NAMALWA (cell line): ENCODE measurements at regions not wholly inside any gene's neighbourhood (a gene's known extent, or its start where the extent isn't known, plus 50 kb on each side); places are given as distances from the start of the nearest gene placed in this dataset.

ENCODE experiments used
- DNase-seq: peaks from one replicate; pipeline ENCODE4 v3.0.0-alpha.2; 2015; ENCODE audit warnings: low spot score

DNA sequence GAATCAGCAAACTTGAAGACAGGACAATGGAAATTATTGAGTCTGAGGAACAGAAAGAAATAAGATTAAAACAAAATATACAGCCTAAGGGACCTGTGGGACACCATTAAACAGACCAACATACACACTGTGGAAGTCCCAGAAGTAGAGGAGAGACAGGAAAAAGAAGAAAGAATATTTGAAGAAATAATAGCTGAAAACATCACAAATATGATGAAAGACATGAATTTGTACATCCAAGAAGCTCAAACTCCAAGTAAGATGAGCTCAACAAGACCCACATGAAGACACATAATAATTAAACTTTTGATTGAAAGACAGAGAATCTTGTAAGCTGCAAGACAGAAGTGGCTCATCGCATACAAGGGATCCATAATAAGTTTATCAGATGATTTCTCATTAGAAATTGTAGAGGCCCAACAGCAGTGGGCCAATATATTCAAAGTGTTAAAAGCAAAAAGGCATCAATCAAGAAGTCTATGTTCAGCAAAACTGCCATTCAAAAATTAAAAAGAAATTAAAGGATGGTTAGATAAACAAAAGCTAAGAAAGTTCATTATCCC, 311.3 kb upstream of the ADGRL2 start:
- DNase-seq = no peak

DNA sequence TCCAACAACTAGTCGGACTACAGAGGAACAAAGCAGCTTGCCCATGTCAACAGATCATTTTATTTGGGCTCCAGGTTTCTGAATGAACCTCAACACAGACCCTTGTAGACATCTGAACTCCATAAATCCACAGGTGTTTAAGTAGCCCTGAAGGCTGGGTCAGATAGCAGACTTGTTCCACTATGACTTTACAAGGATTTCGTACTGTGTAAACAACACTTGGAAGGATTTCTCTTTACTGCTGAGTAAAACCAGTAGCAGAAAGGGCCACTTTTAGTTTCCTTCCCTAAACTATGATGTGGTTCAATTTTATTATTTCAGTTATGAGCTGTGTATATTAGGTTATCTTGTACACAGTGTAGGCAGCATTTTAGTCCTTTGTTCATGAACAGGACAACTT, 316.4 kb upstream of the ADGRL2 start:
- DNase-seq = no peak

DNA sequence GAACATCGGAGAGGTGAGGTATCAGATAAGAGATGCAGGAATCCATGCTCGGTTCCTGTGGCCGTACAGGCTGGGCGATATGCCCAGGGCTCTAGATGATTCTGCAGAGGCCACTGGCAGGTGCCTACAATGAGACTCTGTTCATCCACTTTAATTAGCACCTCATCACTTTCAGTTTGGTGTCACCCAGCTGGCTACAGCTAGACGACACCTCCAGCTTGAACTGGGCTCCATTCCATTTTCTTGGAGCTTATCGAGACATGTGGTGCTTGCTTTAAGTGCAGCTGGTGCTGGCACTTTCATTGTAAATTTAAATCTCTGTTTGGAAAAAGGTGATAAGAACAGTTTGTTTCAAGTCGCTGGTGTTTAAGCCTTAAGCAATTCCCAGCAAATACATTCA, 322.5 kb upstream of the ADGRL2 start:
- DNase-seq = no peak

DNA sequence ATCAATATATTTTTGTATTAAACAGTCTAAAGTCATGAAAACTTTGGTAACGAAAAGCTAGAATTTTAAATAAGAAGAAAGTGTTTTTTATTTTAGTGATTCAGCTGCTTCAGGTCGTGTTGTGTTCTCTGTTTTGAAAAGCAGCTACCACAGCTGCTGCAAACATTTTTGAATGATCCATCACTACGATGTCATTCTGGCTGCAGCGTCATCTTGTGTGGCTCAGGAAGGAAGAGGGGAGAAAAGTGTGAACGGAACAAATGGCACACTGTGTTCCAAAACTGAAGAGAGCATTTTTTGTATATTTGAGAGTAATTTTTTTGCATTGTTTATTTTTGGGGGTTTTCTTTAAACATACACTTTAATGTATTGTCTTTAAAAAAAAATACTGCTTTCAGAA, 323.0 kb upstream of the ADGRL2 start:
- no peak for DNase-seq

DNA sequence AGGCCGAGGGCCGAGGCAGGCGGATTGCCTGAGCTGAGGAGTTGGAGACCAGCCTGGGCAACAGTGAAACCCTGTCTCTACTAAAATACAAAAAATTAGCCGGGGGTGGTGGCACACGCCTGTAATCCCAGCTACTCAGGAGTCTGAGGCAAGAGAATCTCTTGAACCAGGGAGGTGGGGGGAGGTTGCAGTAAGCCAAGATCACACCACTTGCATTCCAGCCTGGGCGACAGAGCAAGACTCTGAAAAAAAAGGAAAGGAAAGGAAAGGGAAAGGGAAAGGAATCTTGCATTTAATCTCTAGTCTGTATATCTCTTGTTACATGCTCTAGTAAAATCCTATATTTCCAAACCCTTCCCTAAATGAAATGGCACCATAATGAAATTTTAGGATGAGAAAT, 328.3 kb upstream of the ADGRL2 start:
- no peak for DNase-seq

DNA sequence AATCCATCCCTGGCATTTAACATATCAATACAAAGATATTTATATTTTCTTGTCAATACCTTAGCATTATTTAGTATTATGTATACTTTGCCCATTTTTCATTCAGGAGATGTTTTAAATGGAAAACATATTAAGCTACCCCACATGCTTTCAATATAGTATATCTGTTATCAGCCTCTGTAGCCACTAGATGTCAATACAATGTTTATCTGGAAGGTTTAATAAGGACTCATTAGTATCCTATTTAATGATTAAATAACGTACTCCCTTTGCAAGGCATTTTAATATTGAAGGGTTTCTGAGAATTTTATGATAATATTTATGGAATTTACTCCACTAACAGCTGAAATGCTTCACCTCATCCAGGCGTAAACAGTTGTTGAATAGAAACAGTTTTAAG, 329.5 kb upstream of the ADGRL2 start:
- no peak for DNase-seq

DNA sequence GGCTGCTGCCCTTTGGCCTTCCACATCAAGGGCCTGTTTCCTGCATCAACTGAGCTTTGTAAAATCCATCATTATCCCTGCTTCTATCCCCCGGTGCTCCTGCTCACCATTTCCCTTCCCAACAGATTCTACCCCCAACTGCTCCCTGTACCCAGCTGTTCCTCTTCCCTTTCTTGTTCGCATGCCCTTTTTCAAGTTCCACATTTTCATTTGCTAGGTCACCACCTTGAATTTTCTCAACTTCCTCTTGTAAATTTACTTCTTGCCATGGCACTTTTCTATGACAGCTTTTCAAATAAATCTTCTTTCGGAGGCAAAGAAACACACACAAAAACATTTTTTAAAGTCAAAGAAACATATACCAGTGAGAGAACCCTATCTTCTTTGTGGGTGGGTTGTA, 330.5 kb upstream of the ADGRL2 start:
- DNase-seq = no peak

DNA sequence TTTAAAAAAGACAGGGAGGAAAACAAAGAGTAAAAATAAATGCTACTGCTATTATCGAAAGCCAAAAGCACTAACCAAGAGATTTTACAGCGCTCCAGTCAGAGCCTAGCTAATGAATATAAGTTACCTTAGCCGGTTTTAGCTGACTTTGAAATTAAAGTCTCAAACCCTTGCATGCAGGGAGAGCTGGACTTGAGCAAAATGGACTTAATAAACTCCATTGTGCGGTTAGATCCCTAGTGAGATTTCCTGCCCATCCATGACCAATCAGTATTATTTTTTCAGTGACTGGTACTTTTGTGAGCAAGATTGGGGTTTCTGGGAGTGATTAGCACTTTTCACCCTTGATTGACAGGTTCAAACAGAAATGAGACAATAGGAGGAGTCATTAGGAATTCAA, 333.4 kb upstream of the ADGRL2 start:
- DNase-seq = no peak

DNA sequence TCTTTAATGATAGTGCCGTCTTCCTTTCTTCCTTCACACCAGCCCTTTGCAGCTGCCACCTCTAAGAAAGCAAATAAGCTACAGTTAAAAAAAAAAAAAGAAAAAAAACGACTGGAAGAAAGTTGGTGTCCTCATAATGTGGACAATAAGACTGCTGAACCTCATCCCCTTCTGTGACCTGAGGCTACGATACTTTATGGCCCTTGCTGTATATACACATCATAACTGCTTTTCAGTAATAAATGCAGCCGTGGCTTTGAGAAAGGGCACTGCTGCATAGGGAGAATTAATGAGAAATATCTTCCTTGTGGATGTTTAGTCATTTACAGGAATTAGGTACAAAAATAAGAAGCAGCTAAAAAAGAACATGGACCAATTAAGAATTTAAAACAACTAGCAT, 333.8 kb upstream of the ADGRL2 start:
- no peak for DNase-seq

DNA sequence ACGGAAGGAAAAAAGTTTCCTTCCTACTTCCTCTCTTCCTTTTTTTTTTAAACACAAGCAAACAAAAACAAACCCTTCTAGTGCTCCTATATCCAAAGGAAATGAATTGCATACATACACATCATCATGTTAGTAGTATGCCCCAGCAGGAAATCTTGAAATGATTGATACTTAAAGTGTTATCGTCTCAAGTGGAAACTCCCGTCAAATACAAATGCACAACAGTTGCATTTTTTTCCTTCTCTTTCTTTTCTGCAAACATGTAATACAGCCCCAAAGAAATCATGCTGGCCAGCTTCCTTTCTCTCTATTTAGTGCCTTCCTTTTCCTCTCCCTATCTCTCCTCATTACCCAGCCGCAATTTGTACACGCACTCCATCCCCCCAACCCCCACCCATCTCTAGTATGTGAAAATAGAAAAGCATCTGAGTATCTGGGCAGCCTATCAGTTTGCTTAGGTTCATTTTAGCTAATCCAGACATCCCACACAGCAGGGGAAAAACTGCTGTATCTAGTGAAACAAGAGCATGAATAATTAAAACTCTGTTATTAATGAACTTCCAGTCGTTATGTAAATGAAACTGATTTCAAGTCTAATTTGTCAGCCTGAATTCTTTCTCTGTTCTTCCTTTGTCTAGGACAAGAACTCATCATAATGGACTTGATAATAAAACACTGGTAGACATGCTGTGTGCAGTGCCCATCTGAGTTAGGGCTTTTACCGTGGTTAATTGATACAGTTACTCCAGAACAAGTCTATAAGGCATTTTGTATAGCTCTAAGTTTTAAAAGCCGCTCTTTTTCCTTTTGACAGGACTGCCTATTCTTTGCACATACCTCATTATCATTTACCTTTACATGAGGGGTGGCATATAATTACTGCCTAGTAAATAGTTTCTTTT, 336.5 kb upstream of the ADGRL2 start:
- DNase-seq = no peak

DNA sequence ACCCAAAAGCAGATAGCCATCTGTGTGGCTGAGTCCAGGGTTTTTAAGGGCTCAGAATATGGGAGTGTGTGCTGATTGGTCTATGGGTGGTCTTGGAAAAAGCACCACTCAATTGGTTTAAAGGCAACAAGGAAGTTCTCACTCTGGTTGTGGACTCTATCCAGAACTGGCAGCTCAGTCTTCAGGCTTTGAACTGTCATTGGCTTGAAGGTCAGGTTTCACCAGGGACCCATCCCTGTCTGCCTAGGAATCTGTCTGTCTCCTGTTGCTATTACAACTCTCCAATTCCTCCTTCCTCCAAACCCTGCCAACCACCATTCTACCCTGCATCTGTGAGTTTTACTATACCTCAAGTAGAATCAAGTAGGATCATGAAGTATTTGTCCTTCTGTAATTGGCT, 341.7 kb upstream of the ADGRL2 start:
- DNase-seq = no peak

DNA sequence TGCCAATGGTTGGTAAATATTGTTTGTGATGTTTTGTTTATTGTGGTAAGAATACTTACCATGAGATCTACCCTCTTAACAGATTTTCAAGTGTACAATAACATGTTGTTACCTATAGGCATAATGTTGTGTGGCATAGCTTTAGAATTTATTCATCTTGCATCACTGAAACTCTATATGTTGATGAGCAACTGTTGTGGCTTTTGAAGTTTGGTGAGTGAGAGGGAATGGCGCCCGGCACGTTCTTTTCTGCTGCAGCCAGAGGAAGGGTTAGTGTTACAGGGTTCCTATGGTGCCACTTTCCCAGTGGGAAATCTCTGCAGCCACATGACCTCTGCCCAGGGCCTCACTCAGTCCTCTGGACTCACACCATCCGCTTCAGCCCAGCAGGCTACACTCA, 342.5 kb upstream of the ADGRL2 start:
- DNase-seq = no peak

DNA sequence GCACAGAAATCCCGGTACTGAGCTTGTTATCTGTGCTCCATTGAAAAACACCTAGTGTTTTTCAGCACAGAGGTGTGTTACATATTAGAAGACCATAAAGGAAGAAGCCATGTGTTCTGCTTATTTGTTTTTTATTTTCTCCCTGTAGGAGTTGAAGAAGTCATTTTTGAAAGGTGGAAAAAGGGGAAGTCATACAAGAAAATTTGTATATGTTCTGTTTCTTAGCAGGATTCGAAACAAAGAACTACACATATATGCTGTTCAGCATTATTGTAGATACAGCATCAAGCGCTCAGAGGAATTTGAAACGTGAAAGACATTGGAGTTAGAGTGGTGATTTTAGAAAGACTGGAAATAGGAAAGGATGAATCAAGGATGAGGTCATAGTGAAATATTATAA, 345.3 kb upstream of the ADGRL2 start:
- no peak for DNase-seq

DNA sequence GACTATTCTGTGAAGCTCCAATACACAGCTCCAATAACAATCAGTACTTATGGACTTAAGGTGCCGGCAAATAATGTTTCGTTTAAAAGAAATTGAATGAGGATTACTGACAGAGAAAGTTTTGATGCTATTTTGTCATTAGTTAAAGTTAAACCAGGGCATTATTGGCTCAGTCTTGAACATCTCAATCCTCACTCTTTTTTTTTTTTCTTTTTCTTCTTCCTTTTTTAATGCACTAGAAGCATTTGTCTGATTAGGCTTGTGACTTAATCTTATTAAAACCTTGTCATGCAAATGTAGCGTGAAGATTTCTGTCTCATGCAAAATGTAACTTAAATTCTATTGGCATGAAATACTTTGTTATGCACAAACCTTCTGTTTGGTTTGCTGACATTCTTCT, 346.8 kb upstream of the ADGRL2 start:
- DNase-seq = no peak

DNA sequence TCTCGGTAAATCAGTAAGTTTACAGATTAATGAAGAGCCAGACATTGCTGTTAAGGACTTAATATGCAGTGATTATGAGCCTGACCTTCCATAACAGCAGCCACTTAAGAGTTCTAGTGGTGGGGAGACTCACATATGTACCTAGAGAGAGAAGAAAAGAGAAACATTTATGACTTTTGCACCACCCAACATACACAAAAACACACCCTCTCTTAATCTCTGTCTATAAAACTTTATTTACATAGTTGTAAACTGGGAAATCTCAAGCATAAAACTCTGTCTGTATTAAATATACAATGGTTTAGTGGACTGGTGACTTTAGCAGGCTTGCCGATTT, 347.4 kb upstream of the ADGRL2 start:
- no peak for DNase-seq

DNA sequence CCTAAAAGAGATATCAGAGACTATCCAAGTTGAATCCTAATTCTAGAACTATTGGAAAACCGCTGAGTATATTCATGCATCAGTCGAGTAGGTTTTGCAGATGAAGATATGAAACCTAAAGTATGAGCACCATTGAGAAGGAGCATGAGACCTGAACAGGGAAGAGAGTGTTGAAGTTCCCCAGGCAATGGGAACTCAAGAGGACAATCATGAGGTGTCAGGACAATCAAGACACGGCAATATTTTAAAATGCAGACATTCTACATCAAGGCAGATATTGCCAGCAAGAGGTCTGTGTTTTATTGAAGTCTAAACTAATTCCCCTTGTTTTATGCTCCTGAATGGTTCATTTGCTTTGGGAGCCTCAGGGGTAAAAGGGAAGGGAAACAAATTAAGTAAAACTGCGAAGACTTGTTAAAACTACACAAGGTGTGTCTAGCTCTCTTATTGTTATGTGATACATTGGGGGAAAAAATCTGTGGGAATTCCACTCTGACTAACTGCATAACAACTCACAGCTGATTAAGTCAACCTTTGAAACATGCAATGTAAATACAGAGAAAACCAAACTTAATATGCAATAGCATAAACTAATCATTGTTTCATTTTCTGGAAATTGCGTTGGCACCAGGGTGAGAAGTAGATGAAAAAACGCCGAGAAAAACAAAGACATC, 347.9 kb upstream of the ADGRL2 start:
- no peak for DNase-seq

DNA sequence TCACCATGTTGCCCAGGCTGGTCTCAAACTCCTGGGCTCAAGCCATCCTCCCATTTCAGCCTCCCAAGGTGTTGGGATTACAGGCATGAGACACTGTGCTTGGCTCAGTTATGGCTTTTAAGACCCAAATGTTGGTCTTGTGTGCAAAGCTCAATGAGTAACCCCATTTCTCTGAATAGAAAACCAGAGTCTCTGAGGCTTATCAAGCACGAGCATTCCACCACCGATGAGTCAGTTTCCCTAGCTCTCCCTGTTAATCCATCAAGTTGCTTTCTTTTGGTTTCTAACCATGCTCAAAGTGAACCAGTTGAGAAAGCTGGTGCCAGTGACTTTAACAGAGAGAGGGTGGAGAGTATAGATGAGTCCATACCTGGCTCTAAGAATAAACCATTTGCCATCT, 350.9 kb upstream of the ADGRL2 start:
- no peak for DNase-seq

DNA sequence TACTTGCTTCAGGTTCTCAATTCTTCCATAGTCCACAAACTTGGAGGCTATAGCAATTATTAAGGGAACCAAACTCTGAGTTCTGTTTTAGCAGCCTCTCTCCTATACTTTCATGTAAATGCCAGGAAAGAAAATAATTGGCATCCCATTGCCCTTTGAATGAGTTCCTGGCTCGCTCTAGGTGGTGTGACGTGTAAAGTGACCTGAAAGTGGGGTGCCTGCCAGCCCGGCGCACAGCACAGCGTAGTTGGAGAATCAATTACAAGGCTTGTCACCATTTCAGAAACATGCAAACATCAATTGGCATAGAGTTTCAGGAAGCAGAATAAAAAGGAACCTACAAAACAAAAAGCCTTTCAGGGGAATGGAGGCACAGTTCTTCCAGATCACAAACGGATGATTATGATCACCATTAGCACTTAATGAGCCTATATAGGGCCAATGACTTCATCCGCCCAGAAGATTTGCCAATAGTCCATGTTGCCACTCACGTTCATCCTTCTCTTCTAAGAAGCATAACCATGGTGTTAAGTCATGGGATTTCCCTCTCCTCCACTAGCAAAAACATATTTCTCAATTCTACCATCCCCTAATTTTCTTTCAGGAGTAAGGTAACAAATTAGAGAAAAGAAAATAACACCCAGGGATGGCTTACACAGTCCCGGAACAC, 354.6 kb upstream of the ADGRL2 start:
- no peak for DNase-seq

DNA sequence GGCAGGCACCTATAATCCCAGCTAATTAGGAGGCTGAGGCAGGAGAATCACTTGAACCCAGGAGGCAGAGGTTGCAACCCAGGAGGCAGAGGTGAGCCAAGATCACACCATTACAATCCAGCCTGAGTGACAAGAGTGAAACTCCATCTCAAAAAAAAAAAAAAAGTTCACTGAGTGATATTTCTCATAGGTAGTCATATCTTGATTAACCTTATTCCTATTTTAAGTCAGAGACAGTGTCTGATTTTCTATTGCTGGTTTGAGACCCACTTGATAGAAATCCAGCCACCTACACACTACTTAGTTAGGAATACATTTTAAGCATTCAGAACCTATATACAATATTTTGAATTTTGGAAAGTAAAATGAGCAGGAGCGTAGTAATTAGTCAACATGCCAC, 357.4 kb upstream of the ADGRL2 start:
- no peak for DNase-seq

DNA sequence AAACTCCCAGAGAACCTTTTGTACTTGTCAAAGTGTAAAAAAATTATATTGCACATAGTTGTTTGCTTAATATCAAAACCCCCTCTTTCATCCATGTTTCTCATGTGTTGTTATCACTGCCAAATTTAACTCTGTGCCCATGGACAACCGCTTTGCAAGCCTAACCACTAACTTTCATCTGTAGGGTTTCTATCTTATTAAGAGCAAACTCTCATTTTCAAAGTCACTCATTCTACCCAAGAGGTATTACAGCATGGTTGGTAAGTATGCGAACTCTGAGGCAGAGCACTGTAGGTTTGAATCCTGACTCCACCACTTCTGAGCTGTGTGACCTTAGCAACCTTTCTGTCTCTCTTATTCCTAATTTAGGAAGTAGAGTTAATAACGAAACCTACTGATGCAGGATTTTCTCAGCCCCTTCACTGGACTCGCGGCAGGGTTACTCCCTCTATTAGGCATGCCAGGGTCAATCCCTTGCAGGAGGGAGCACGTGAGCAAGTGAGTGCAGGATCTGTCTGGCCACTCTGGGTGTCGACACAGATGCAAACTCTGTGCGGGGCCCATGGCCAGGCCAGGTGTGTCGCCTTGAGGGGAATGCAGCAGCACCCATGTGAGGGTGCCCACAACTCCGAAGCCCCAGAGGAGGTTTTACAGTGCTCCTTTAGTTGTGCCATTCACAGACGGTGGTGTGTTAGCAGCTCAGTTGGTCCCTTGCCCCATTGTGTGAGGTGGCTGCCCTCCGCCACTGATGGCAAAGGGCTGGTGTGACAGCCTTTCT, 361.5 kb upstream of the ADGRL2 start:
- no peak for DNase-seq

DNA sequence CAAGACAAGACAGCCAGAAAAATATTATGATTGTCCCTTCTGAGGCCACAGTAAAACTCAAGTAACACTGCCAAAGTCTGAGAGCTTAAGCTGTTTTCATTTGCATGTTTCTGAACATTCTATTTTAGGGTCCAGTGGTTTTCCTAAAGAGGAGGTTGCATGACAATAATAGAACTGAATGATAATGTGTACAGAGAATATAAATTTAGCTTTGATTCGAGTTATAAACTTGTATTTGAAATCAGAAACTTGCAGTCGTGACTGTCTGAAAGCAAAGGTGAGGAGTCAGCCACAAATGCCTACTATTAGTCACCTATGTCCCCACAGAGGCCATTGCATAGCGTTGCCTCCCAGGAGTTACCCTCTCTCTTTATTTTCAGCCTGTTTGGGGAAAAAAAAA, 363.1 kb upstream of the ADGRL2 start:
- DNase-seq = peak; percentile 3

DNA sequence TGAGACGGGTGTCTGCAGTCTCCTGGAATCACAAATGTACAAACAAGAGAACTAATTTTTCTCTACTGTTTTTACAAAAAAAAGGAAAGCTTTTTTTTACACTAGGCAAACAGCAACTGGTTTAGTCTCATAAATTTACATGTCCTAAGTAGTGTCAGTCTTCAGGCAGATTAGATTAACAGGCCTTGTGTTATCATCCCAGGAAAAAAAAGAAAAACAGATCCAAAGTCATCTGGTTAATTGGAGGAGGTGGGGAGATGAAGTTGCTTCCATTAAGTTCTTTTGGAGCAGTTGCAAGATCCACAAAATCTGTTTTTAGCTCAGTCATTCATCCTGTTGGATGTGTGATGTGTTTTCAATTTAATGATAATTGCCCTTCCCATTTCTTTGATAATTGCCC, 363.5 kb upstream of the ADGRL2 start:
- no peak for DNase-seq
